ENCODE measurements at regions not wholly inside any gene's neighbourhood (a gene's known extent, or its start where the extent isn't known, plus 50 kb on each side); places are given as distances from the start of the nearest gene placed in this dataset.

DNA sequence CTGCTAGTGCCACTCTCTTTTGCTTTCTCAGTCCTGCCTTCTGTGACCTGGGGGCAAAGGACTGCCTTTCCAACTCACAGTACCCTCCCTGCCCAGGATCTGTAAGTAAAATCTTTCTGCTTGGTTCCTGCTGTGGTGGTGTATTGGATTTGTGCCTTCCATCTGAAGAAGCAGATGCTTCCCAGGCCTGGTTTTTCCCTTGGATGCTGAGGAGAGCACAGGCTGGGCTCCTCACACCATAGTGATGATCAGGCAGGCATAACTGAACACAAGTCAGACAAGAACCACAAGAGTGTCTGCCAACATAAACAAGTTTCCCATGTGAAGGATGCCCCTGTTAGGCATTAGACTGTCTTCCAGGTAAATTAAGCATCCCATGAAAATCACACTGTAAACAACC, 121.3 kb upstream of the NRXN1 start:
- H3K4me3 ChIP-seq (ENCODE audit: low read length): no peak overlapping the region
- Mint-ChIP-seq H3K36me3 (ENCODE audit: low read depth) (no peaks in the 10 kb centered on the region), H3K27me3 (ENCODE audit: insufficient read depth) (no peaks in the 10 kb centered on the region), H3K9me3 (peaks cover 17% of the 10 kb centered on the region), H3K4me1 (no peaks in the 10 kb centered on the region), H3K4me3 (no peak overlapping the region), H3K27ac (no peak overlapping the region)
- no peaks in the 10 kb centered on the region for H3K9me3 ChIP-seq (ENCODE audit: control insufficient read depth, low read length)
- H3K27ac ChIP-seq (ENCODE audit: low read depth, low read length): no peak overlapping the region
- H3K4me1 ChIP-seq (ENCODE audit: control insufficient read depth, insufficient read depth, low read length): no peaks in the 10 kb centered on the region
- TF ChIP-seq, protein P1, sequence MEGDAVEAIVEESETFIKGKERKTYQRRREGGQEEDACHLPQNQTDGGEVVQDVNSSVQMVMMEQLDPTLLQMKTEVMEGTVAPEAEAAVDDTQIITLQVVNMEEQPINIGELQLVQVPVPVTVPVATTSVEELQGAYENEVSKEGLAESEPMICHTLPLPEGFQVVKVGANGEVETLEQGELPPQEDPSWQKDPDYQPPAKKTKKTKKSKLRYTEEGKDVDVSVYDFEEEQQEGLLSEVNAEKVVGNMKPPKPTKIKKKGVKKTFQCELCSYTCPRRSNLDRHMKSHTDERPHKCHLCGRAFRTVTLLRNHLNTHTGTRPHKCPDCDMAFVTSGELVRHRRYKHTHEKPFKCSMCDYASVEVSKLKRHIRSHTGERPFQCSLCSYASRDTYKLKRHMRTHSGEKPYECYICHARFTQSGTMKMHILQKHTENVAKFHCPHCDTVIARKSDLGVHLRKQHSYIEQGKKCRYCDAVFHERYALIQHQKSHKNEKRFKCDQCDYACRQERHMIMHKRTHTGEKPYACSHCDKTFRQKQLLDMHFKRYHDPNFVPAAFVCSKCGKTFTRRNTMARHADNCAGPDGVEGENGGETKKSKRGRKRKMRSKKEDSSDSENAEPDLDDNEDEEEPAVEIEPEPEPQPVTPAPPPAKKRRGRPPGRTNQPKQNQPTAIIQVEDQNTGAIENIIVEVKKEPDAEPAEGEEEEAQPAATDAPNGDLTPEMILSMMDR (conservative IDR thresholded peaks at IDR 0.05): no peak
- no peak overlapping the region for H3K9ac ChIP-seq (ENCODE audit: extremely low read depth, low read length, poor library complexity, severe bottlenecking)
- DNase-seq: no peak
- no peaks in the 10 kb centered on the region for H3K27me3 ChIP-seq (ENCODE audit: control insufficient read depth, insufficient read depth, low read length, poor library complexity, severe bottlenecking)
- H3K36me3 ChIP-seq (ENCODE audit: control insufficient read depth, insufficient read depth, low read length): no peaks in the 10 kb centered on the region

DNA sequence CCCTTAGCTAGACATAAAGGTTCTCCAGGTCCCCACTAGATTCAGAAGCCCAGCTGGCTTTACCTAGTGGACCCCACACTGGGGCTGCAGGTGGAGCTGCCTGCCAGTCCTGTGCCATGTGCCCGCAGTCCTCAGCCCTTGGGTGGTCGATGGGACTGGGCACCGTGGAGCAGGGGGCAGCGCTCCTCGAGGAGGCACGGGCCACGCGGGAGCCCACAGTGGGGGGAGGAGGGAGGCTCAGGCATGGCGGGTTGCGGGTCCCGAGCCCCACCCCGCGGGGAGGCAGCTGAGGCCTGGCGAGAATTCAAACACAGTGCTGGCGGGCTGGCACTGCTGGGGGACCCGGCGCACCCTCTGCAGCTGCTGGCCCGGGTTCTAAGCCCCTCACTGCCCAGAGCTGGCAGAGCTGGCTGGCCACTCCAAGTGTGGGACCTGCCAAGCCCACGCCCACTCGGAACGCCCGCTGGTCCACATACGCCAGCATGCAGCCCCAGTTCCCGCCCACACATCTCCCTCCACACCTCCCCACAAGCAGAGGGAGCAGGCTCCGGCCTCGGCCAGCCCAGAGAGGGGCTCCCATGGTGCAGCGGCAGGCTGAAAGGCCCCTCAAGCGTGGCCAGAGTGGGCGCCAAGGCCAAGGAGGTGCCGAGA, 119.7 kb upstream of the NRXN1 start:
- H3K9me3 ChIP-seq (ENCODE audit: control insufficient read depth, low read length): no peaks in the 10 kb centered on the region
- no peaks in the 10 kb centered on the region for H3K27me3 ChIP-seq (ENCODE audit: control insufficient read depth, insufficient read depth, low read length, poor library complexity, severe bottlenecking)
- peaks cover 17% of the 10 kb centered on the region for H3K9me3 Mint-ChIP-seq
- H3K4me1 ChIP-seq (ENCODE audit: control insufficient read depth, insufficient read depth, low read length): no peaks in the 10 kb centered on the region
- no peaks in the 10 kb centered on the region for H3K4me1 Mint-ChIP-seq
- no peak overlapping the region for H3K27ac ChIP-seq (ENCODE audit: low read depth, low read length)
- H3K36me3 Mint-ChIP-seq (ENCODE audit: low read depth): no peaks in the 10 kb centered on the region
- WGBS, 2 experiments (ENCODE audit: insufficient coverage in 1 of 2, insufficient read length in 1 of 2): 92 to 96% methylated on average over 7 to 30 of the region's 30 CpGs
- H3K27me3 Mint-ChIP-seq (ENCODE audit: insufficient read depth): no peaks in the 10 kb centered on the region
- no peak for DNase-seq
- H3K4me3 ChIP-seq (ENCODE audit: low read length): no peak overlapping the region
- no peak overlapping the region for H3K4me3 Mint-ChIP-seq
- no peak overlapping the region for H3K27ac Mint-ChIP-seq
- H3K9ac ChIP-seq (ENCODE audit: extremely low read depth, low read length, poor library complexity, severe bottlenecking): no peak overlapping the region
- TF ChIP-seq, protein P1 (conservative IDR thresholded peaks at IDR 0.05): no peak
- H3K36me3 ChIP-seq (ENCODE audit: control insufficient read depth, insufficient read depth, low read length): no peaks in the 10 kb centered on the region

DNA sequence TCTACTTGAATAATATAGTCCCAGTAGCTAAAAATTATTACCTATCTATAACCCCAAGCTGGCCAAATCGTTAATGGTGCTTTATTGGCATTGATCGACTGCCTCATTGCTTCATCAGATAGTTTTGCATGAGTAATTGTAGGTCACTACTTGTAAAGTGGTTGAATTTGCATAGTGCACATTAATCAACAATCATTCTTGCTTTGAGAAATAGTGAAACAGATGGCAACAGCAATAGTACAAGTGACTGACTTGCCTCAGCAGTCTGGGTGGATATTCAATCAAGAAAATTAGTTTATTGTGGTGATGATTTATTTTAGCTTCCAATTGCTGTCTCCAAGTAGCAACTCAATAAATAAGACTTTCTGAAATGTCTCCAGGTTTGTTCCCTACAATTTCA, 117.8 kb upstream of the NRXN1 start:
- TF ChIP-seq, protein P1 (conservative IDR thresholded peaks at IDR 0.05): no peak
- Mint-ChIP-seq H3K27ac (no peak overlapping the region), H3K4me3 (no peak overlapping the region), H3K27me3 (ENCODE audit: insufficient read depth) (no peaks in the 10 kb centered on the region), H3K4me1 (no peaks in the 10 kb centered on the region), H3K9me3 (peaks cover 17% of the 10 kb centered on the region), H3K36me3 (ENCODE audit: low read depth) (no peaks in the 10 kb centered on the region)
- no peaks in the 10 kb centered on the region for H3K9me3 ChIP-seq (ENCODE audit: control insufficient read depth, low read length)
- H3K4me3 ChIP-seq (ENCODE audit: low read length): no peak overlapping the region
- no peak overlapping the region for H3K27ac ChIP-seq (ENCODE audit: low read depth, low read length)
- no peak overlapping the region for H3K9ac ChIP-seq (ENCODE audit: extremely low read depth, low read length, poor library complexity, severe bottlenecking)
- 100% methylated on average over 1 to 2 of the region's 2 CpGs for WGBS, 2 experiments (ENCODE audit: insufficient coverage in 1 of 2, insufficient read length in 1 of 2)
- DNase-seq: no peak
- no peaks in the 10 kb centered on the region for H3K36me3 ChIP-seq (ENCODE audit: control insufficient read depth, insufficient read depth, low read length)
- H3K4me1 ChIP-seq (ENCODE audit: control insufficient read depth, insufficient read depth, low read length): no peaks in the 10 kb centered on the region
- H3K27me3 ChIP-seq (ENCODE audit: control insufficient read depth, insufficient read depth, low read length, poor library complexity, severe bottlenecking): no peaks in the 10 kb centered on the region
